Endothelial cell of umbilical vein (primary cell): ENCODE measurements at regions not wholly inside any gene's neighbourhood (a gene's known extent, or its start where the extent isn't known, plus 50 kb on each side); places are given as distances from the start of the nearest gene placed in this dataset.

ENCODE experiments used
- BruUV-seq: library from RNA; stranded (reverse); fragments of 400-500 nt; replicated peaks from 2 replicates; lab custom pipeline; 2021; lab: Mats Ljungman, UMichigan
- CTCF ChIA-PET: fragments of 300-600, 350-600 bp; sonication (Branson Sonifier 250); formaldehyde crosslinking; loops from one replicate; lab custom pipeline; 2021; ENCODE audit warnings: antibody characterized with exemption, inconsistent platforms; lab: Charles Lee
- POLR2A ChIA-PET: fragments of 300-600, 350-600 bp; sonication (Branson Sonifier 250); formaldehyde crosslinking; loops from one replicate; lab custom pipeline; 2021; ENCODE audit warnings: antibody characterized with exemption, inconsistent platforms; lab: Charles Lee
- DNase-seq: peaks from one replicate; pipeline ENCODE4 v3.0.0-alpha.2; 2011; ENCODE audit warnings: low read depth, low spot score
- FAIRE-seq: peaks from 2 replicates; lab custom pipeline; 2011; peaks lifted over from hg19 to GRCh38; lab: Jason Lieb, UNC
- H2AFZ ChIP-seq: 2 replicates; pipeline ENCODE4 v1.6.0; 2012; ENCODE audit warnings: low read depth, low read length, control low read depth, inconsistent platforms
- H3K27ac ChIP-seq: 2 replicates; pipeline ENCODE4 v1.5.1; 2011; ENCODE audit warnings: low read depth, mild to moderate bottlenecking, control low read depth, low read length, moderate library complexity; ENCODE audit not compliant: insufficient read depth
- H3K27me3 ChIP-seq, 2 experiments: 2 replicates each; pipeline versions ENCODE4 v1.6.0 to v1.6.1; 2011; ENCODE audit warnings: low read length in 2 of 2, mixed read lengths in 1 of 2; ENCODE audit not compliant: control insufficient read depth in 2 of 2, insufficient read depth in 2 of 2
- H3K36me3 ChIP-seq, 2 experiments: 2 replicates in 1 of 2; 3 replicates in 1 of 2; pipeline ENCODE4 v1.5.1; 2011; ENCODE audit warnings: low read length in 2 of 2, mild to moderate bottlenecking in 1 of 2, moderate library complexity in 1 of 2; ENCODE audit not compliant: control insufficient read depth in 2 of 2, insufficient read depth in 2 of 2; ENCODE audit errors: extremely low read depth in 1 of 2
- H3K4me1 ChIP-seq: 3 replicates; pipeline ENCODE4 v1.5.1; 2011; ENCODE audit warnings: mild to moderate bottlenecking, low read length; ENCODE audit not compliant: control insufficient read depth, insufficient read depth; ENCODE audit errors: extremely low read depth
- H3K4me2 ChIP-seq: 2 replicates; pipeline ENCODE4 v1.6.1; 2011; ENCODE audit warnings: low read length, control low read depth, mixed read lengths; ENCODE audit not compliant: insufficient read depth
- H3K4me3 ChIP-seq, 3 experiments: fragments of 200-600 bp in 1 of 3; sonication (generic), shearing (Covaris generic) in 1 of 3; replicated peaks in 1 of 3; 2 replicates each; pipeline ENCODE4 v1.5.1; 2011 to 2016; ENCODE audit warnings: control low read depth in 3 of 3, low read length in 3 of 3, mild to moderate bottlenecking in 2 of 3, inconsistent platforms in 1 of 3, low read depth in 1 of 3, moderate library complexity in 1 of 3; ENCODE audit not compliant: insufficient read depth in 1 of 3
- H3K79me2 ChIP-seq: 2 replicates; pipeline ENCODE4 v1.6.0; 2012; ENCODE audit warnings: low read length, inconsistent platforms; ENCODE audit not compliant: control insufficient read depth, insufficient read depth
- H3K9ac ChIP-seq: replicated peaks from 2 replicates; pipeline ENCODE3; 2011; ENCODE audit warnings: low read length, control low read depth; ENCODE audit not compliant: insufficient read depth; ENCODE audit errors: extremely low read depth
- H3K9me1 ChIP-seq: replicated peaks from 3 replicates; pipeline ENCODE4 v1.6.0; 2011; ENCODE audit warnings: mild to moderate bottlenecking, low read length; ENCODE audit not compliant: control insufficient read depth, insufficient read depth; ENCODE audit errors: extremely low read depth
- H3K9me3 ChIP-seq: replicated peaks from 2 replicates; pipeline ENCODE4 v1.5.1; 2012; ENCODE audit warnings: low read length, inconsistent platforms; ENCODE audit not compliant: control insufficient read depth, insufficient read depth
- H4K20me1 ChIP-seq: replicated peaks from 2 replicates; pipeline ENCODE3; 2011; ENCODE audit warnings: mild to moderate bottlenecking, low read length; ENCODE audit not compliant: control insufficient read depth, insufficient read depth; ENCODE audit errors: extremely low read depth
- EZH2 ChIP-seq: IDR thresholded peaks from 2 replicates; pipeline ENCODE4 v1.6.1; 2012; ENCODE audit warnings: borderline replicate concordance, low read depth, mild to moderate bottlenecking, moderate library complexity, low read length, inconsistent platforms; ENCODE audit not compliant: severe bottlenecking
- JUN ChIP-seq: IDR thresholded peaks from 2 replicates; pipeline ENCODE4 v1.6.1; 2011; ENCODE audit warnings: borderline replicate concordance, low read depth; ENCODE audit not compliant: insufficient read length, insufficient read depth
- MYC ChIP-seq: IDR thresholded peaks from one replicate; pipeline ENCODE4 v1.6.1; 2011; ENCODE audit warnings: mild to moderate bottlenecking, low read depth, low read length
- POLR2AphosphoS5 ChIP-seq: IDR thresholded peaks from 2 replicates; pipeline ENCODE4 v1.6.1; 2012; ENCODE audit warnings: low read depth, mild to moderate bottlenecking, control low read depth, low read length, moderate library complexity; ENCODE audit not compliant: insufficient read depth
- dilution Hi-C: fragments of 300-500 bp; cut with MboI; formaldehyde crosslinking; loops from one replicate; pipeline ENCODE4 v1.15.0; 2019; ENCODE audit warnings: low sequenced_read_pairs; ENCODE audit not compliant: extremely low pct_ligation_motif_present
- intact Hi-C: fragments of 100-400 bp; cut with micrococcal nuclease; formaldehyde crosslinking; loops from one replicate; pipeline ENCODE4 v1.10.0; 2022
- TF ChIP-seq, protein P1 (sequence below), 2 donors: IDR thresholded peaks; 1 replicate in 1 of 2; 2 replicates in 1 of 2; pipeline ENCODE4 v1.5.1; 2011; ENCODE audit warnings: low read length in 2 of 2, mild to moderate bottlenecking in 2 of 2, moderate library complexity in 2 of 2, control low read depth in 1 of 2, inconsistent platforms in 1 of 2, low read depth in 1 of 2; ENCODE audit not compliant: insufficient read depth in 1 of 2; ENCODE audit errors: extremely low read depth in 1 of 2
- TF ChIP-seq, protein P2 (sequence below): IDR thresholded peaks from 2 replicates; pipeline ENCODE4 v1.6.1; 2011; ENCODE audit not compliant: insufficient read depth, insufficient read length

GRCh38 chr2:167616997-167617396 is 630.4 kb downstream of the STK39 start:
- no peak overlapping the region for H3K4me3 ChIP-seq
- intact Hi-C loops (no loop called here), dilution Hi-C loops (no loop called here)
- no peak overlapping the region for H2AFZ ChIP-seq
- H4K20me1 ChIP-seq: no peaks in the 10 kb centered on the region
- H3K9me1 ChIP-seq: no peaks in the 10 kb centered on the region
- H3K27ac ChIP-seq: no peak overlapping the region
- no TSS peak for BruUV-seq
- POLR2A ChIA-PET: no interaction called here
- H3K4me1 ChIP-seq: no peaks in the 10 kb centered on the region
- no peak overlapping the region for H3K9ac ChIP-seq
- FAIRE-seq (no peak), DNase-seq (no peak)
- no peak overlapping the region for H3K4me2 ChIP-seq
- H3K27me3 ChIP-seq: no peaks in the 10 kb centered on the region
- no peaks in the 10 kb centered on the region for H3K79me2 ChIP-seq
- no peaks in the 10 kb centered on the region for H3K9me3 ChIP-seq
- CTCF ChIA-PET: no interaction called here
- TF ChIP-seq, protein P1, sequence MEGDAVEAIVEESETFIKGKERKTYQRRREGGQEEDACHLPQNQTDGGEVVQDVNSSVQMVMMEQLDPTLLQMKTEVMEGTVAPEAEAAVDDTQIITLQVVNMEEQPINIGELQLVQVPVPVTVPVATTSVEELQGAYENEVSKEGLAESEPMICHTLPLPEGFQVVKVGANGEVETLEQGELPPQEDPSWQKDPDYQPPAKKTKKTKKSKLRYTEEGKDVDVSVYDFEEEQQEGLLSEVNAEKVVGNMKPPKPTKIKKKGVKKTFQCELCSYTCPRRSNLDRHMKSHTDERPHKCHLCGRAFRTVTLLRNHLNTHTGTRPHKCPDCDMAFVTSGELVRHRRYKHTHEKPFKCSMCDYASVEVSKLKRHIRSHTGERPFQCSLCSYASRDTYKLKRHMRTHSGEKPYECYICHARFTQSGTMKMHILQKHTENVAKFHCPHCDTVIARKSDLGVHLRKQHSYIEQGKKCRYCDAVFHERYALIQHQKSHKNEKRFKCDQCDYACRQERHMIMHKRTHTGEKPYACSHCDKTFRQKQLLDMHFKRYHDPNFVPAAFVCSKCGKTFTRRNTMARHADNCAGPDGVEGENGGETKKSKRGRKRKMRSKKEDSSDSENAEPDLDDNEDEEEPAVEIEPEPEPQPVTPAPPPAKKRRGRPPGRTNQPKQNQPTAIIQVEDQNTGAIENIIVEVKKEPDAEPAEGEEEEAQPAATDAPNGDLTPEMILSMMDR (IDR thresholded peaks at IDR 0.05; ENCODE audit: extremely low read depth in 1 of 2, insufficient read depth in 1 of 2, low read depth in 1 of 2, low read length in 2 of 2): no peak
- H3K36me3 ChIP-seq: no peaks in the 10 kb centered on the region

GRCh38 chr2:167613471-167613870 is 633.9 kb downstream of the STK39 start:
- no TSS peak for BruUV-seq
- dilution Hi-C loops: no loop called here
- no peaks in the 10 kb centered on the region for H4K20me1 ChIP-seq
- H3K27ac ChIP-seq: no peak overlapping the region
- no peak overlapping the region for H3K4me2 ChIP-seq
- H2AFZ ChIP-seq: no peak overlapping the region
- H3K9ac ChIP-seq: no peak overlapping the region
- intact Hi-C loops: no loop called here
- no peaks in the 10 kb centered on the region for H3K27me3 ChIP-seq
- no peak overlapping the region for H3K4me3 ChIP-seq
- POLR2A ChIA-PET: no interaction called here
- no peak for FAIRE-seq
- H3K4me1 ChIP-seq: no peaks in the 10 kb centered on the region
- H3K36me3 ChIP-seq: no peaks in the 10 kb centered on the region
- H3K79me2 ChIP-seq: no peaks in the 10 kb centered on the region
- DNase-seq: no peak
- no peaks in the 10 kb centered on the region for H3K9me3 ChIP-seq
- no peak for TF ChIP-seq POLR2AphosphoS5
- TF ChIP-seq MYC: no peak
- no peak for TF ChIP-seq JUN
- TF ChIP-seq, protein P2, sequence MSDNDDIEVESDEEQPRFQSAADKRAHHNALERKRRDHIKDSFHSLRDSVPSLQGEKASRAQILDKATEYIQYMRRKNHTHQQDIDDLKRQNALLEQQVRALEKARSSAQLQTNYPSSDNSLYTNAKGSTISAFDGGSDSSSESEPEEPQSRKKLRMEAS: no peak
- TF ChIP-seq EZH2: no peak
- TF ChIP-seq, protein P1 (IDR thresholded peaks at IDR 0.05; ENCODE audit: extremely low read depth in 1 of 2, insufficient read depth in 1 of 2, low read depth in 1 of 2, low read length in 2 of 2): no peak
- CTCF ChIA-PET: no interaction called here
- H3K9me1 ChIP-seq: no peaks in the 10 kb centered on the region
